ENCODE measurements at regions not wholly inside any gene's neighbourhood (a gene's known extent, or its start where the extent isn't known, plus 50 kb on each side); places are given as distances from the start of the nearest gene placed in this dataset.

DNA sequence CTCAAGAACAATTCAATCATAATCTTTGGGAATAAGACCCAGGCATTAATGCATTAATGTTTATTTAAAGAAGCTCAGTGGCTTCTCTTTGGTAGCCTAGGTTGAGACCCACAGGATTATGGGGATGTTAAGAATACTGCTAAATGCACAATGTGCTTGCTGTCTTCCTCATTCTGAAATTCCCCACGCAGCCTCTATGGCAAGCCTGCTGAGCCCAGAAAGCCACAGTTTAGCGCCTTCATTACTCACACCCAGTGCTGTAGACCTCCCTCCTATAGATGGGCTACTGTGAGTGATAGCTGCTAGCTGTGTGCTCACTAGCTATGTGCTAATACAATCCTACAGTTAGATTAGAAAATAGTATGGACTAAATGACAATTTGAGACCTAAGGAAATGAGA is 90.6 kb downstream of the TNFSF13B start:
- Mint-ChIP-seq H3K4me1 (ENCODE audit: low read depth) (no peaks in the 10 kb centered on the region), H3K27me3 (peaks cover 9% of the 10 kb centered on the region), H3K4me3 (ENCODE audit: low read depth) (no peak overlapping the region), H3K9me3 (ENCODE audit: low read depth) (no peaks in the 10 kb centered on the region), H3K36me3 (ENCODE audit: insufficient read depth) (no peaks in the 10 kb centered on the region), H3K27ac (no peak overlapping the region)
- TF ChIP-seq, protein P1, sequence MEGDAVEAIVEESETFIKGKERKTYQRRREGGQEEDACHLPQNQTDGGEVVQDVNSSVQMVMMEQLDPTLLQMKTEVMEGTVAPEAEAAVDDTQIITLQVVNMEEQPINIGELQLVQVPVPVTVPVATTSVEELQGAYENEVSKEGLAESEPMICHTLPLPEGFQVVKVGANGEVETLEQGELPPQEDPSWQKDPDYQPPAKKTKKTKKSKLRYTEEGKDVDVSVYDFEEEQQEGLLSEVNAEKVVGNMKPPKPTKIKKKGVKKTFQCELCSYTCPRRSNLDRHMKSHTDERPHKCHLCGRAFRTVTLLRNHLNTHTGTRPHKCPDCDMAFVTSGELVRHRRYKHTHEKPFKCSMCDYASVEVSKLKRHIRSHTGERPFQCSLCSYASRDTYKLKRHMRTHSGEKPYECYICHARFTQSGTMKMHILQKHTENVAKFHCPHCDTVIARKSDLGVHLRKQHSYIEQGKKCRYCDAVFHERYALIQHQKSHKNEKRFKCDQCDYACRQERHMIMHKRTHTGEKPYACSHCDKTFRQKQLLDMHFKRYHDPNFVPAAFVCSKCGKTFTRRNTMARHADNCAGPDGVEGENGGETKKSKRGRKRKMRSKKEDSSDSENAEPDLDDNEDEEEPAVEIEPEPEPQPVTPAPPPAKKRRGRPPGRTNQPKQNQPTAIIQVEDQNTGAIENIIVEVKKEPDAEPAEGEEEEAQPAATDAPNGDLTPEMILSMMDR (IDR thresholded peaks at IDR 0.05; ENCODE audit: unreplicated experiment): no peak
- no peak for DNase-seq (ENCODE audit: low spot score, unreplicated experiment)

DNA sequence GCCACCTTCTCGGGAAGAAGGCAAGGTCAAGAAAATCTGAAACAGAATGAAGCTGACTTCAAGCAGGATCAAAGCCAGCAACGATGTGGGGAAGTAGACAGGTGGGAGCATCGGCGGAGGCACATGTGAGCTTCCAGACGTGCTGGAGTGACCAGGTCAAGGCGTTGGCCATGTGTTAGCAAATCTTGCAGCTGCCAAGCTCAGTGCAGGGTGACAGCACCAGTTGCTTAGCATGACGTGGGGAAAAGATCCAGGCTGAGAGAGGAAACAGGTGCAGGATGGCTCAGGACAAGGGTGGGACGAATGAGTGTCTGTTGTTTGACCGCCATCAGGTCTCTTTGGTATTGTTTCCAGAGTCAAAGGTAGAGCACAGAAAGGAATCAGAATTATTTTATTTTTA is 92.3 kb downstream of the TNFSF13B start:
- H3K9me3 Mint-ChIP-seq (ENCODE audit: low read depth): no peaks in the 10 kb centered on the region
- TF ChIP-seq, protein P1 (IDR thresholded peaks at IDR 0.05; ENCODE audit: unreplicated experiment): no peak
- no peaks in the 10 kb centered on the region for H3K4me1 Mint-ChIP-seq (ENCODE audit: low read depth)
- DNase-seq (ENCODE audit: low spot score, unreplicated experiment): no peak
- no peak overlapping the region for H3K27ac Mint-ChIP-seq
- no peaks in the 10 kb centered on the region for H3K36me3 Mint-ChIP-seq (ENCODE audit: insufficient read depth)
- H3K4me3 Mint-ChIP-seq (ENCODE audit: low read depth): no peak overlapping the region
- H3K27me3 Mint-ChIP-seq: peaks cover 9% of the 10 kb centered on the region

DNA sequence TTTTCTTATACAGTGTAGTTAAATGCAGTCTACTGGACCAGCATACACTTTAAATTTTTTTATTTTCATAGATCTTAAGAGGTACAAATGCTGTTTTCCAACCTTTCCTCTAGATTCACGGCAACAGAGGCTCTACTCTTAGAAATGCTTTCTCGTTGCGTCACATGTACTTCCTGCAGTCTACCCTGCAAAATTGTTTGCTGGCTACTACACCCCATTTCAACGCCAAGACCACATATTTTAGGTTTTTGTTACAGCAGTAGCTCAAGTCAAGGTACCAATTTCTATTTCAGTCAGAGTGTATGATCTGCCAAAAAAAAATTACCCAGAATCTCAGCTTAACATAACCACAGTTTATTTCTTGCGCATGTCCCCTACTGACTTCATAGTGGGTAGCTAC is 94.1 kb downstream of the TNFSF13B start:
- TF ChIP-seq, protein P1 (IDR thresholded peaks at IDR 0.05; ENCODE audit: unreplicated experiment): no peak
- peaks cover 9% of the 10 kb centered on the region for H3K27me3 Mint-ChIP-seq
- no peak for DNase-seq (ENCODE audit: low spot score, unreplicated experiment)
- H3K4me3 Mint-ChIP-seq (ENCODE audit: low read depth): no peak overlapping the region
- H3K9me3 Mint-ChIP-seq (ENCODE audit: low read depth): no peaks in the 10 kb centered on the region
- H3K4me1 Mint-ChIP-seq (ENCODE audit: low read depth): no peaks in the 10 kb centered on the region
- no peaks in the 10 kb centered on the region for H3K36me3 Mint-ChIP-seq (ENCODE audit: insufficient read depth)
- no peak overlapping the region for H3K27ac Mint-ChIP-seq

DNA sequence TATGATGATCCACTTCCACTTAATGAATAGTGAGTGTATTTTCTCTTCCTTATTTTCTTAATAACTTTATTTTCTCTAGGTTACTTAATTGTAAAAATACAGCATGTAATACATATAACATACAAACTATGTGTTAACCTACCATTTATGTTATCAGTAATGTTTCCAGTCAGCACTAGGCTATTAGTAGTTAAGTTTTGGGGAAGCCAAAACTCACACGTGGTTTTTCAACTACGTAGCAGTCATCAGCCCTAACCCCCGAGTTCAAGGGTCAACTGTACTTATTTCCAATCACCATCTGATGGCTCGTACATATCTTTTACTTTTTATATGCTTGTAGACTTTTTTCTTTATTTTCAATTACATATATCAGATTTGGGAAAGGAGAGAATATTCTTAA is 95.7 kb downstream of the TNFSF13B start:
- peaks cover 9% of the 10 kb centered on the region for H3K27me3 Mint-ChIP-seq
- H3K36me3 Mint-ChIP-seq (ENCODE audit: insufficient read depth): no peaks in the 10 kb centered on the region
- no peak overlapping the region for H3K27ac Mint-ChIP-seq
- H3K4me1 Mint-ChIP-seq (ENCODE audit: low read depth): no peaks in the 10 kb centered on the region
- no peaks in the 10 kb centered on the region for H3K9me3 Mint-ChIP-seq (ENCODE audit: low read depth)
- no peak overlapping the region for H3K4me3 Mint-ChIP-seq (ENCODE audit: low read depth)
- no peak for DNase-seq (ENCODE audit: low spot score, unreplicated experiment)
- TF ChIP-seq, protein P1 (IDR thresholded peaks at IDR 0.05; ENCODE audit: unreplicated experiment): no peak

DNA sequence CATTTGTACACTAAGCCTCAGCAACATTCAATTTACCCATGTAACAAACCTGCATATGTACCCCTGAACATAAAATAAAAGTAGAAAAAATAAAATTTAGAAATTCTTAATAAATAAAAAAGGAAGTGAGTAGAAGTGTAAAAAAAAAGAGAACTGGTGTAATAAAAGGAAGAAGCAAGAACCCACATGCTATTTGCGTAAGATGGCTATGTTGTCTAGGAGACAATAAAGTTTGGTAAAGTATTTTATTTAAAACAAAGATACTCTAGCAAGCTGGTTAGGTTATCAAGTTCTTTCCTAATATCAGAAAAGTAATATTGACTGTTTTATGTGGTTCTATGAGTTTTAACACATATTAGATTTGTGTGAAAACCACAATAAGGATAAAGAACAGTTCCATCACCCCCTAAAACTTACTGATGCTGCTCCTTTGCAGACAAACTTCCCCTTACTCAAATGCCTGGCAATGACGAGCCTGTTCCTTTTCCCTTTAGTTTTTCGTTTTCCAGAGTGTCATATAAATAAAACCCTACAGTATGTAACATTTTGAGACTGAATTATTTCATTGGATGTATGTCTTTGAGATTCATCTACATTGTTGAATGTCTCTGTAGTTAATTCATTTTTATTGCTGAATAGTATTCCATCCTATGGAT is 98.9 kb downstream of the TNFSF13B start:
- no peaks in the 10 kb centered on the region for H3K36me3 Mint-ChIP-seq (ENCODE audit: insufficient read depth)
- H3K4me1 Mint-ChIP-seq (ENCODE audit: low read depth): no peaks in the 10 kb centered on the region
- no peak overlapping the region for H3K4me3 Mint-ChIP-seq (ENCODE audit: low read depth)
- peaks cover 9% of the 10 kb centered on the region for H3K9me3 Mint-ChIP-seq (ENCODE audit: low read depth)
- peaks cover 5% of the 10 kb centered on the region for H3K27me3 Mint-ChIP-seq
- H3K27ac Mint-ChIP-seq: no peak overlapping the region
- TF ChIP-seq, protein P1 (IDR thresholded peaks at IDR 0.05; ENCODE audit: unreplicated experiment): no peak
- DNase-seq (ENCODE audit: low spot score, unreplicated experiment): no peak

Measured in progenitor cell of endocrine pancreas (in vitro differentiated cells).